IMR-90 (cell line): ENCODE measurements at regions not wholly inside any gene's neighbourhood (a gene's known extent, or its start where the extent isn't known, plus 50 kb on each side); places are given as distances from the start of the nearest gene placed in this dataset.

Source experiments
- ATAC-seq: fragments of 200-7000 bp; cut with Tn5 transposase; 2 replicates; pipeline ENCODE4 v1.9.1; 2020; ENCODE audit warnings: low read depth, mild to moderate bottlenecking, moderate library complexity
- BruUV-seq: library from RNA; stranded (reverse); fragments of 400-500 nt; replicated peaks from 2 replicates; lab custom pipeline; 2021; lab: Mats Ljungman, UMichigan
- CTCF ChIA-PET: fragments of 300-600 bp; formaldehyde crosslinking; extraction: SDS; loops from one replicate; lab custom pipeline; 2021; ENCODE audit warnings: antibody characterized with exemption; lab: Yijun Ruan, JAX
- POLR2A ChIA-PET: fragments of 300-600 bp; sonication (Branson Sonifier 250); formaldehyde crosslinking; loops from one replicate; lab custom pipeline; 2022; ENCODE audit warnings: antibody characterized with exemption; ENCODE audit not compliant: unreplicated experiment; lab: Charles Lee
- DNase-seq: peaks from one replicate; pipeline ENCODE4 v3.0.0; 2013
- H2AFZ ChIP-seq: replicated peaks from 2 replicates; pipeline ENCODE3; 2013; ENCODE audit warnings: low read length, mild to moderate bottlenecking; ENCODE audit not compliant: poor library complexity
- H2AK5ac ChIP-seq: 2 replicates; pipeline ENCODE4 v1.6.1; 2013; ENCODE audit warnings: low read depth, low read length, inconsistent platforms
- H2AK9ac ChIP-seq: replicated peaks from 2 replicates; pipeline ENCODE3; 2013; ENCODE audit warnings: mild to moderate bottlenecking, low read depth, low read length, moderate library complexity; ENCODE audit not compliant: poor library complexity
- H2BK120ac ChIP-seq: 2 replicates; pipeline ENCODE4 v1.6.1; 2013; ENCODE audit warnings: low read depth, low read length, inconsistent platforms
- H2BK15ac ChIP-seq: 3 replicates; pipeline ENCODE4 v1.6.1; 2013; ENCODE audit warnings: low read depth, low read length, inconsistent platforms
- H2BK20ac ChIP-seq: 2 replicates; pipeline ENCODE4 v1.6.1; 2013; ENCODE audit warnings: low read depth, mild to moderate bottlenecking, inconsistent platforms, low read length, moderate library complexity
- H2BK5ac ChIP-seq: 2 replicates; pipeline ENCODE4 v1.6.1; 2013; ENCODE audit warnings: mild to moderate bottlenecking, low read depth, low read length, inconsistent platforms; ENCODE audit not compliant: poor library complexity, severe bottlenecking
- H3K14ac ChIP-seq: replicated peaks from 2 replicates; pipeline ENCODE4 v1.6.1; 2013; ENCODE audit warnings: low read depth, low read length, inconsistent platforms
- H3K18ac ChIP-seq: 2 replicates; pipeline ENCODE4 v1.6.1; 2013; ENCODE audit warnings: low read depth, low read length, control low read depth
- H3K23ac ChIP-seq: 2 replicates; pipeline ENCODE4 v1.6.1; 2013; ENCODE audit warnings: low read depth, low read length, inconsistent platforms
- H3K27ac ChIP-seq: 2 replicates; pipeline ENCODE4 v1.5.1; 2013; ENCODE audit warnings: mild to moderate bottlenecking, control low read depth, low read length; ENCODE audit not compliant: insufficient read depth
- H3K27me3 ChIP-seq: 2 replicates; pipeline ENCODE4 v1.6.1; 2013; ENCODE audit warnings: low read length; ENCODE audit not compliant: control insufficient read depth, insufficient read depth
- H3K36me3 ChIP-seq: 2 replicates; pipeline ENCODE4 v1.6.1; 2013; ENCODE audit warnings: low read length, mixed read lengths; ENCODE audit not compliant: control insufficient read depth, insufficient read depth
- H3K4ac ChIP-seq: 2 replicates; pipeline ENCODE4 v1.6.1; 2013; ENCODE audit warnings: low read depth, low read length, inconsistent platforms
- H3K4me1 ChIP-seq: 2 replicates; pipeline ENCODE4 v1.6.1; 2013; ENCODE audit warnings: low read length, mixed read lengths; ENCODE audit not compliant: control insufficient read depth, insufficient read depth
- H3K4me2 ChIP-seq: 2 replicates; pipeline ENCODE4 v1.6.1; 2013; ENCODE audit warnings: low read depth, mild to moderate bottlenecking, control low read depth, low read length, moderate library complexity
- H3K4me3 ChIP-seq: 2 replicates; pipeline ENCODE4 v1.5.1; 2013; ENCODE audit warnings: low read depth, mild to moderate bottlenecking, control low read depth, low read length, moderate library complexity; ENCODE audit not compliant: insufficient read depth
- H3K56ac ChIP-seq: 2 replicates; pipeline ENCODE4 v1.6.1; 2013; ENCODE audit warnings: low read length, inconsistent platforms; ENCODE audit not compliant: insufficient read depth; ENCODE audit errors: extremely low read depth
- H3K79me1 ChIP-seq, 2 experiments: 2 replicates each; pipeline ENCODE4 v1.6.1; 2013; ENCODE audit warnings: low read length in 2 of 2, inconsistent platforms in 1 of 2, low read depth in 1 of 2
- H3K9ac ChIP-seq: 2 replicates; pipeline ENCODE4 v1.6.1; 2013; ENCODE audit warnings: low read depth, low read length, control low read depth
- H3K9me1 ChIP-seq: 2 replicates; pipeline ENCODE4 v1.6.1; 2013; ENCODE audit warnings: low read length, inconsistent platforms; ENCODE audit not compliant: insufficient read depth
- H3K9me3 ChIP-seq: 2 replicates; pipeline ENCODE4 v1.6.1; 2013; ENCODE audit warnings: low read length; ENCODE audit not compliant: control insufficient read depth, insufficient read depth
- H4K20me1 ChIP-seq: 2 replicates; pipeline ENCODE4 v1.6.1; 2013; ENCODE audit warnings: low read length, inconsistent platforms; ENCODE audit not compliant: insufficient read depth
- H4K5ac ChIP-seq: 2 replicates; pipeline ENCODE4 v1.6.1; 2013; ENCODE audit warnings: mild to moderate bottlenecking, low read depth, low read length, control low read depth
- H4K8ac ChIP-seq, 2 experiments: 2 replicates each; pipeline ENCODE4 v1.6.1; 2013; ENCODE audit warnings: low read depth in 2 of 2, low read length in 2 of 2, control low read depth in 1 of 2, inconsistent platforms in 1 of 2
- H4K91ac ChIP-seq: 2 replicates; pipeline ENCODE4 v1.6.1; 2013; ENCODE audit warnings: low read depth, low read length, inconsistent platforms; ENCODE audit not compliant: insufficient read depth
- CEBPB ChIP-seq: IDR thresholded peaks from 2 replicates; pipeline ENCODE4 v1.6.1; 2012; ENCODE audit warnings: low read depth, low read length, improper control_type of control experiment
- ELK1 ChIP-seq: fragments of 150-350 bp; IDR thresholded peaks from 2 replicates; pipeline ENCODE4 v1.6.1; 2016; ENCODE audit warnings: low read depth, mild to moderate bottlenecking, low read length, moderate library complexity, borderline replicate concordance
- WGBS, 2 experiments: methylation state at CpG; one replicate each; pipeline versions ENCODE4 v1.1.5 to v1.1.7; 2013; ENCODE audit warnings: missing lambda C conversion rate in 2 of 2; ENCODE audit not compliant: insufficient read length in 1 of 2; ENCODE audit errors: extremely low coverage in 2 of 2; 5-methylcytosine and 5-hydroxymethylcytosine counted together
- dilution Hi-C: fragments of 300-500 bp; cut with HindIII; formaldehyde crosslinking; loops from one replicate; pipeline ENCODE4 v1.14.3; 2018; ENCODE audit warnings: low sequenced_read_pairs; ENCODE audit not compliant: unreplicated experiment
- in situ Hi-C: fragments of 300-500 bp; cut with MboI; formaldehyde crosslinking; loops from 3 replicates; pipeline ENCODE4 v1.14.3; 2019; ENCODE audit warnings: low sequenced_read_pairs, inconsistent platforms, mixed read lengths
- intact Hi-C: fragments of 100-400 bp; cut with micrococcal nuclease; formaldehyde crosslinking; loops from 2 replicates; pipeline ENCODE4 v1.10.0; 2022

GRCh38 chr6:91083211-91083610 lies 496.3 kb upstream of the MAP3K7 start:
- Histone ChIP-seq H3K4ac (no peak overlapping the region), H3K56ac (no peak overlapping the region), H3K9me1 (no peaks in the 10 kb centered on the region), H2BK5ac (no peak overlapping the region), H4K8ac (no peak overlapping the region), H3K9ac (no peak overlapping the region), H3K9me3 (no peaks in the 10 kb centered on the region), H4K20me1 (no peaks in the 10 kb centered on the region), H3K27me3 (no peaks in the 10 kb centered on the region), H3K4me1 (peaks cover 2% of the 10 kb centered on the region; the same call in 1 of the 2 replicates), H3K27ac (no peak overlapping the region), H3K79me1 (no peaks in the 10 kb centered on the region), H3K36me3 (no peaks in the 10 kb centered on the region), H3K23ac (no peak overlapping the region), H4K5ac (no peak overlapping the region), H3K4me3 (no peak overlapping the region), H2AFZ (no peak overlapping the region), H2AK9ac (no peak overlapping the region), H2BK20ac (no peak overlapping the region), H3K14ac (no peak overlapping the region), H2BK15ac (no peak overlapping the region), H2AK5ac (no peak overlapping the region), H2BK120ac (no peak overlapping the region), H4K91ac (no peak overlapping the region), H3K4me2 (no peak overlapping the region), H3K18ac (no peak overlapping the region)
- in situ Hi-C loops = no loop called here
- WGBS, 2 experiments = no CpG with 5 or more reads among the region's 5 CpGs
- no peak for DNase-seq
- no peak for ATAC-seq
- ChIA-PET CTCF (interaction anchor here (0.7 to 1.1 kb wide), 4 partner anchors 11 to 247 kb away, joined by 3 to 5 read pairs (median 4); no protein-coding TSS in a partner anchor), POLR2A (no interaction called here)
- intact Hi-C loops = loop anchor here (5.0 kb wide), 5 partner anchors 194 to 1694 kb away; no protein-coding TSS in a partner anchor
- BruUV-seq = no TSS peak
- dilution Hi-C loops = no loop called here
- no peak for TF ChIP-seq ELK1
- no peak for TF ChIP-seq CEBPB
